CD14-positive monocyte (primary cell): ENCODE measurements at regions not wholly inside any gene's neighbourhood (a gene's known extent, or its start where the extent isn't known, plus 50 kb on each side); places are given as distances from the start of the nearest gene placed in this dataset.

Source experiments
- DNase-seq, 3 donors: peaks; one replicate each; pipeline ENCODE4 v3.0.0-alpha.2; 2011 to 2022
- H2AFZ ChIP-seq: 2 replicates; pipeline ENCODE4 v1.6.0; 2012; ENCODE audit warnings: mild to moderate bottlenecking, low read depth, low read length, inconsistent platforms; ENCODE audit not compliant: insufficient read depth, poor library complexity, severe bottlenecking
- H3K27ac ChIP-seq, 2 donors: 1 replicate in 1 of 2; 2 replicates in 1 of 2; pipeline ENCODE4 v1.5.1; 2012 to 2013; ENCODE audit warnings: low read length in 2 of 2, control low read depth in 1 of 2, inconsistent platforms in 1 of 2, low read depth in 1 of 2, mild to moderate bottlenecking in 1 of 2
- H3K27me3 ChIP-seq, 2 donors: one replicate each; pipeline versions ENCODE4 v1.6.0 to v1.6.1; 2011 to 2013; ENCODE audit warnings: low read length in 2 of 2; ENCODE audit not compliant: control insufficient read depth in 2 of 2, insufficient read depth in 2 of 2
- H3K36me3 ChIP-seq, 2 donors: replicated peaks in 1 of 2; 1 replicate in 1 of 2; 2 replicates in 1 of 2; pipeline versions ENCODE4 v1.5.1 to v1.6.1; 2012 to 2013; ENCODE audit warnings: low read length in 2 of 2, control low read depth in 1 of 2, inconsistent platforms in 1 of 2, mild to moderate bottlenecking in 1 of 2; ENCODE audit not compliant: insufficient read depth in 2 of 2, control insufficient read depth in 1 of 2
- H3K4me1 ChIP-seq, 2 donors: 1 replicate in 1 of 2; 2 replicates in 1 of 2; pipeline versions ENCODE4 v1.5.1 to v1.6.1; 2012 to 2013; ENCODE audit warnings: low read length in 2 of 2, control low read depth in 1 of 2, inconsistent platforms in 1 of 2, mild to moderate bottlenecking in 1 of 2, moderate library complexity in 1 of 2; ENCODE audit not compliant: insufficient read depth in 2 of 2, control insufficient read depth in 1 of 2
- H3K4me2 ChIP-seq: replicated peaks from 2 replicates; pipeline ENCODE3; 2012; ENCODE audit warnings: low read length, moderate library complexity, mild to moderate bottlenecking; ENCODE audit not compliant: poor library complexity, severe bottlenecking; ENCODE audit errors: extremely low read depth
- H3K4me3 ChIP-seq, 3 experiments: fragments of 200-600 bp in 1 of 3; sonication (generic) in 1 of 3; replicated peaks in 1 of 3; 1 replicate in 2 of 3; 2 replicates in 1 of 3; pipeline ENCODE4 v1.5.1; 2011 to 2013; ENCODE audit warnings: low read length in 3 of 3, mild to moderate bottlenecking in 3 of 3, control low read depth in 2 of 3, low read depth in 2 of 3, inconsistent platforms in 1 of 3, moderate library complexity in 1 of 3
- H3K79me2 ChIP-seq: 2 replicates; pipeline ENCODE4 v1.6.0; 2012; ENCODE audit warnings: mild to moderate bottlenecking, control low read depth, inconsistent platforms, low read length, moderate library complexity; ENCODE audit not compliant: insufficient read depth
- H3K9ac ChIP-seq: 2 replicates; pipeline ENCODE4 v1.6.0; 2017; ENCODE audit warnings: low read length, mild to moderate bottlenecking; ENCODE audit not compliant: insufficient read depth, poor library complexity, severe bottlenecking
- H3K9me3 ChIP-seq, 2 donors: replicated peaks in 1 of 2; 1 replicate in 1 of 2; 2 replicates in 1 of 2; pipeline versions ENCODE4 v1.5.1 to v1.6.1; 2012 to 2013; ENCODE audit warnings: low read length in 2 of 2, control low read depth in 1 of 2; ENCODE audit not compliant: control insufficient read depth in 1 of 2, insufficient read depth in 1 of 2
- H4K20me1 ChIP-seq: 2 replicates; pipeline ENCODE4 v1.6.0; 2012; ENCODE audit warnings: mild to moderate bottlenecking, low read length, control low read depth, moderate library complexity; ENCODE audit not compliant: insufficient read depth
- H3K27ac Mint-ChIP-seq, 7 donors: one replicate each; pipeline ENCODE4 v1.8.0; 2020; ENCODE audit warnings: mild to moderate bottlenecking in 7 of 7, mixed read lengths in 7 of 7, moderate library complexity in 6 of 7, inconsistent platforms in 2 of 7
- H3K27me3 Mint-ChIP-seq, 3 donors: one replicate each; pipeline ENCODE4 v1.8.0; 2021 to 2022; ENCODE audit warnings: low read depth in 3 of 3, mild to moderate bottlenecking in 3 of 3, mixed read lengths in 3 of 3, moderate library complexity in 3 of 3, inconsistent platforms in 1 of 3
- H3K36me3 Mint-ChIP-seq, 2 donors: one replicate each; pipeline ENCODE4 v1.8.0; 2020; ENCODE audit warnings: mixed read lengths in 2 of 2, inconsistent platforms in 1 of 2, mild to moderate bottlenecking in 1 of 2
- H3K4me1 Mint-ChIP-seq: one replicate; pipeline ENCODE4 v1.8.0; 2020; ENCODE audit warnings: mild to moderate bottlenecking, mixed read lengths
- H3K4me3 Mint-ChIP-seq, 2 donors: one replicate each; pipeline ENCODE4 v1.8.0; 2020; ENCODE audit warnings: mild to moderate bottlenecking in 2 of 2, mixed read lengths in 2 of 2, moderate library complexity in 1 of 2
- H3K9me3 Mint-ChIP-seq, 7 donors: one replicate each; pipeline ENCODE4 v1.8.0; 2020 to 2022; ENCODE audit warnings: mixed read lengths in 7 of 7, mild to moderate bottlenecking in 6 of 7, moderate library complexity in 6 of 7, inconsistent platforms in 2 of 7
- CTCF ChIP-seq: fragments of 200-600 bp; IDR thresholded peaks from one replicate; pipeline ENCODE4 v1.8.0; 2022; ENCODE audit warnings: antibody characterized with exemption, mild to moderate bottlenecking
- WGBS: methylation state at CpG from one replicate; pipeline ENCODE4 v1.1.5; 2013; ENCODE audit warnings: missing lambda C conversion rate; ENCODE audit not compliant: insufficient coverage; 5-methylcytosine and 5-hydroxymethylcytosine counted together
- intact Hi-C, 2 donors: fragments of 100-400 bp; cut with micrococcal nuclease; formaldehyde crosslinking; loops; one replicate each; pipeline versions ENCODE4 v1.15.0 to v1.15.1; 2023

GRCh38 chr13:50107205-50107604, 92.0 kb downstream of the KCNRG start:
- DNase-seq: no peak
- Histone ChIP-seq H3K27ac (peak overlapping the region in 1 of 2 donors; percentile 68), H3K36me3 (peaks cover 6 to 33% of the 10 kb centered on the region in 2 donors), H3K4me1 (peaks cover 20 to 48% of the 10 kb centered on the region in 2 donors), H3K4me2 (peak overlapping the region; percentile 2), H2AFZ (no peak overlapping the region), H4K20me1 (peaks cover 100% of the 10 kb centered on the region), H3K27me3 (no peaks in the 10 kb centered on the region), H3K79me2 (peaks cover 100% of the 10 kb centered on the region), H3K9me3 (no peaks in the 10 kb centered on the region), H3K4me3 (no peak overlapping the region), H3K9ac (no peak overlapping the region)
- Mint-ChIP-seq H3K27me3 (peaks cover 0 to 2% (median 0%) of the 10 kb centered on the region in 3 donors), H3K36me3 (peaks cover 12 to 27% of the 10 kb centered on the region in 2 donors), H3K9me3 (no peaks in the 10 kb centered on the region), H3K4me1 (peaks cover 56% of the 10 kb centered on the region), H3K4me3 (no peak overlapping the region), H3K27ac (peak overlapping the region in 6 of 7 donors; percentile 8 to 98 (median 79))
- no CpG with 5 or more reads among the region's 1 CpG for WGBS
- no peak for TF ChIP-seq CTCF
- intact Hi-C loops: no loop called here

- Histone ChIP-seq H3K27ac (peak overlapping the region; percentile 26 to 82), H3K9ac (no peak overlapping the region), H3K79me2 (peaks cover 100% of the 10 kb centered on the region), H3K4me3 (no peak overlapping the region), H3K36me3 (peaks cover 20 to 38% of the 10 kb centered on the region in 2 donors), H3K4me1 (peaks cover 39 to 77% of the 10 kb centered on the region in 2 donors), H3K27me3 (no peaks in the 10 kb centered on the region), H3K4me2 (peak overlapping the region; percentile 63), H3K9me3 (no peaks in the 10 kb centered on the region), H4K20me1 (peaks cover 98% of the 10 kb centered on the region), H2AFZ (no peak overlapping the region)
- WGBS: 100% methylated on average over 1 of the region's 2 CpGs
- intact Hi-C loops: no loop called here
- Mint-ChIP-seq H3K27ac (no peak overlapping the region), H3K4me1 (peaks cover 37% of the 10 kb centered on the region), H3K4me3 (no peak overlapping the region), H3K36me3 (peaks cover 14 to 18% of the 10 kb centered on the region in 2 donors), H3K9me3 (peaks cover 0 to 2% (median 0%) of the 10 kb centered on the region in 7 donors), H3K27me3 (no peaks in the 10 kb centered on the region)
- no peak for TF ChIP-seq CTCF
- no peak for DNase-seq
Measured at GRCh38 chr13:50114961-50115360, 99.7 kb downstream of the KCNRG start.
